ENCODE measurements at regions not wholly inside any gene's neighbourhood (a gene's known extent, or its start where the extent isn't known, plus 50 kb on each side); places are given as distances from the start of the nearest gene placed in this dataset.

DNA sequence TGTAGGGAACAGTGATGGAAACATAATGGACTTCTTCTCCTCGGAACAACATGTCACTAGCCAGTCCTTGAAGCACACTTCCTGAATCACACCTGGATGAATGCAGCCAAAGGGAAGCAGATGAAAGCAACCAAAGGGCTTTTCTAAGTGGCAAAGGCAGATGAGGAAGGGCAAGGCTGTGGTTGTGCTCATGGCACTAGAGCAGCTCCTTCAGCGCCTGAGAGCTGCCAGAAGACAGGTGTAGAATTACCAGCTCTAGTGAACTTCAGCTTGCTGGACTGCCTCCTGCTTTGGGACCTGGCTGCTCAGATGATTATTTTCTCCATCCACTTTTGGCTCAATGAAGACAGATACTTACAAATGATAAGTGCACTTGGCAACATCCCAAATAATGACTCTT lies 1372.1 kb upstream of the SEL1L start:
- TF ChIP-seq, protein P1, sequence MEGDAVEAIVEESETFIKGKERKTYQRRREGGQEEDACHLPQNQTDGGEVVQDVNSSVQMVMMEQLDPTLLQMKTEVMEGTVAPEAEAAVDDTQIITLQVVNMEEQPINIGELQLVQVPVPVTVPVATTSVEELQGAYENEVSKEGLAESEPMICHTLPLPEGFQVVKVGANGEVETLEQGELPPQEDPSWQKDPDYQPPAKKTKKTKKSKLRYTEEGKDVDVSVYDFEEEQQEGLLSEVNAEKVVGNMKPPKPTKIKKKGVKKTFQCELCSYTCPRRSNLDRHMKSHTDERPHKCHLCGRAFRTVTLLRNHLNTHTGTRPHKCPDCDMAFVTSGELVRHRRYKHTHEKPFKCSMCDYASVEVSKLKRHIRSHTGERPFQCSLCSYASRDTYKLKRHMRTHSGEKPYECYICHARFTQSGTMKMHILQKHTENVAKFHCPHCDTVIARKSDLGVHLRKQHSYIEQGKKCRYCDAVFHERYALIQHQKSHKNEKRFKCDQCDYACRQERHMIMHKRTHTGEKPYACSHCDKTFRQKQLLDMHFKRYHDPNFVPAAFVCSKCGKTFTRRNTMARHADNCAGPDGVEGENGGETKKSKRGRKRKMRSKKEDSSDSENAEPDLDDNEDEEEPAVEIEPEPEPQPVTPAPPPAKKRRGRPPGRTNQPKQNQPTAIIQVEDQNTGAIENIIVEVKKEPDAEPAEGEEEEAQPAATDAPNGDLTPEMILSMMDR (IDR thresholded peaks at IDR 0.05) = no peak
- TF ChIP-seq POLR2A (IDR thresholded peaks at IDR 0.05) = no peak

Data from prostate gland (tissue), 2 donors.